ENCODE measurements at regions not wholly inside any gene's neighbourhood (a gene's known extent, or its start where the extent isn't known, plus 50 kb on each side); places are given as distances from the start of the nearest gene placed in this dataset.

GRCh38 chr20:50386641-50386960 is 123.6 kb upstream of the PTPN1 start (continued):
- TF ChIP-seq ZNF589 (CRISPR knock-in tag; IDR thresholded peaks at IDR 0.05; ENCODE audit: low read depth) (0 out of 2 replicates have a peak, but pooled peaks have one; percentile 27), ZNF586 (CRISPR knock-in tag; conservative IDR thresholded peaks at IDR 0.05) (no peak), MTA3 (IDR thresholded peaks at IDR 0.05; ENCODE audit: borderline replicate concordance) (no peak), MTA2 (IDR thresholded peaks at IDR 0.05; ENCODE audit: low read depth) (peak; percentile 45), ZNF274 (IDR thresholded peaks at IDR 0.05; ENCODE audit: borderline replicate concordance, low read depth, low read length) (no peak), HMGN3 (IDR thresholded peaks at IDR 0.05; ENCODE audit: borderline replicate concordance, extremely low read depth, insufficient read length, low read depth, low read length) (no peak), CBFA2T3 (IDR thresholded peaks at IDR 0.05) (peak; percentile 63), TAL1 (IDR thresholded peaks at IDR 0.05) (peak; percentile 63), TAF9B (IDR thresholded peaks at IDR 0.05; ENCODE audit: partially characterized antibody) (no peak), RNF2 (IDR thresholded peaks at IDR 0.05) (no peak), ZNF561 (CRISPR knock-in tag; conservative IDR thresholded peaks at IDR 0.05) (no peak), NFIC (IDR thresholded peaks at IDR 0.05) (peak; percentile 6; the same call in 1 of the 2 replicates), KAT2B (IDR thresholded peaks at IDR 0.05; ENCODE audit: low read depth, low read length) (no peak), RERE (CRISPR knock-in tag; IDR thresholded peaks at IDR 0.05; ENCODE audit: borderline replicate concordance) (no peak), PRPF4 (IDR thresholded peaks at IDR 0.05; ENCODE audit: insufficient read depth, low read depth, low read length, poor library complexity, severe bottlenecking) (no peak), ZNF384 (IDR thresholded peaks at IDR 0.05; ENCODE audit: low read depth, low read length) (no peak), GTF2A2 (tag; IDR thresholded peaks at IDR 0.05) (no peak)
- TF ChIP-seq, protein P1, sequence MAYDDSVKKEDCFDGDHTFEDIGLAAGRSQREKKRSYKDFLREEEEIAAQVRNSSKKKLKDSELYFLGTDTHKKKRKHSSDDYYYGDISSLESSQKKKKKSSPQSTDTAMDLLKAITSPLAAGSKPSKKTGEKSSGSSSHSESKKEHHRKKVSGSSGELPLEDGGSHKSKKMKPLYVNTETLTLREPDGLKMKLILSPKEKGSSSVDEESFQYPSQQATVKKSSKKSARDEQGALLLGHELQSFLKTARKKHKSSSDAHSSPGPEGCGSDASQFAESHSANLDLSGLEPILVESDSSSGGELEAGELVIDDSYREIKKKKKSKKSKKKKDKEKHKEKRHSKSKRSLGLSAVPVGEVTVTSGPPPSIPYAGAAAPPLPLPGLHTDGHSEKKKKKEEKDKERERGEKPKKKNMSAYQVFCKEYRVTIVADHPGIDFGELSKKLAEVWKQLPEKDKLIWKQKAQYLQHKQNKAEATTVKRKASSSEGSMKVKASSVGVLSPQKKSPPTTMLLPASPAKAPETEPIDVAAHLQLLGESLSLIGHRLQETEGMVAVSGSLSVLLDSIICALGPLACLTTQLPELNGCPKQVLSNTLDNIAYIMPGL (CRISPR knock-in tag; IDR thresholded peaks at IDR 0.05): no peak
- TF ChIP-seq, protein P2, sequence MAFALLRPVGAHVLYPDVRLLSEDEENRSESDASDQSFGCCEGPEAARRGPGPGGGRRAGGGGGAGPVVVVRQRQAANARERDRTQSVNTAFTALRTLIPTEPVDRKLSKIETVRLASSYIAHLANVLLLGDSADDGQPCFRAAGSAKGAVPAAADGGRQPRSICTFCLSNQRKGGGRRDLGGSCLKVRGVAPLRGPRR (CRISPR knock-in tag; IDR thresholded peaks at IDR 0.05): no peak
- TF ChIP-seq, protein P3, sequence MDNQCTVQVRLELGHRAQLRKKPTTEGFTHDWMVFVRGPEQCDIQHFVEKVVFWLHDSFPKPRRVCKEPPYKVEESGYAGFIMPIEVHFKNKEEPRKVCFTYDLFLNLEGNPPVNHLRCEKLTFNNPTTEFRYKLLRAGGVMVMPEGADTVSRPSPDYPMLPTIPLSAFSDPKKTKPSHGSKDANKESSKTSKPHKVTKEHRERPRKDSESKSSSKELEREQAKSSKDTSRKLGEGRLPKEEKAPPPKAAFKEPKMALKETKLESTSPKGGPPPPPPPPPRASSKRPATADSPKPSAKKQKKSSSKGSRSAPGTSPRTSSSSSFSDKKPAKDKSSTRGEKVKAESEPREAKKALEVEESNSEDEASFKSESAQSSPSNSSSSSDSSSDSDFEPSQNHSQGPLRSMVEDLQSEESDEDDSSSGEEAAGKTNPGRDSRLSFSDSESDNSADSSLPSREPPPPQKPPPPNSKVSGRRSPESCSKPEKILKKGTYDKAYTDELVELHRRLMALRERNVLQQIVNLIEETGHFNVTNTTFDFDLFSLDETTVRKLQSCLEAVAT (IDR thresholded peaks at IDR 0.05): peak in 1 of 2 experiments; percentile 73; a peak in 1 of 4 replicates

Measured in K562 (cell line).